PFSK-1 (cell line): ENCODE measurements at regions not wholly inside any gene's neighbourhood (a gene's known extent, or its start where the extent isn't known, plus 50 kb on each side); places are given as distances from the start of the nearest gene placed in this dataset.

ENCODE experiments used
- FOXP2 ChIP-seq: optimal IDR thresholded peaks from 2 replicates; pipeline ENCODE3; 2011; ENCODE audit warnings: borderline replicate concordance, control low read depth, inconsistent platforms; ENCODE audit not compliant: insufficient read depth; ENCODE audit errors: extremely low read length, extremely low read depth
- POLR2AphosphoS5 ChIP-seq: IDR thresholded peaks from 2 replicates; pipeline ENCODE4 v1.6.1; 2012; ENCODE audit warnings: low read depth, mild to moderate bottlenecking, control low read depth, low read length, moderate library complexity
- REST ChIP-seq, 2 experiments: IDR thresholded peaks; 2 replicates each; pipeline versions ENCODE4 v1.6.1 to v1.8.0; 2011 to 2012; ENCODE audit warnings: low read depth in 2 of 2, low read length in 2 of 2, control low read depth in 1 of 2, inconsistent platforms in 1 of 2, mild to moderate bottlenecking in 1 of 2, moderate library complexity in 1 of 2; ENCODE audit not compliant: insufficient read depth in 1 of 2
- SIN3A ChIP-seq: IDR thresholded peaks from 2 replicates; pipeline ENCODE4 v1.6.1; 2012; ENCODE audit warnings: mild to moderate bottlenecking, low read length, moderate library complexity, borderline replicate concordance; ENCODE audit not compliant: insufficient read depth
- TAF1 ChIP-seq: IDR thresholded peaks from 2 replicates; pipeline ENCODE4 v1.6.1; 2012; ENCODE audit warnings: low read length, control low read depth, borderline replicate concordance; ENCODE audit not compliant: insufficient read depth

GRCh38 chr4:28426251-28426650, 1565.6 kb downstream of the STIM2 start:
- TF ChIP-seq TAF1 (no peak), REST (IDR thresholded peaks at IDR 0.05; ENCODE audit: insufficient read depth in 1 of 2, low read depth in 2 of 2, low read length in 2 of 2) (no peak), FOXP2 (no peak), POLR2AphosphoS5 (no peak), SIN3A (no peak)

- TF ChIP-seq TAF1 (no peak), POLR2AphosphoS5 (no peak), FOXP2 (no peak), REST (IDR thresholded peaks at IDR 0.05; ENCODE audit: insufficient read depth in 1 of 2, low read depth in 2 of 2, low read length in 2 of 2) (no peak), SIN3A (no peak)
Measured at GRCh38 chr4:28427306-28428085, 1566.9 kb downstream of the STIM2 start.

- TF ChIP-seq SIN3A (no peak), POLR2AphosphoS5 (no peak), TAF1 (no peak), FOXP2 (no peak), REST (IDR thresholded peaks at IDR 0.05; ENCODE audit: insufficient read depth in 1 of 2, low read depth in 2 of 2, low read length in 2 of 2) (no peak)
Measured at GRCh38 chr4:28432348-28433025, 1571.8 kb downstream of the STIM2 start.

- TF ChIP-seq SIN3A (no peak), POLR2AphosphoS5 (no peak), FOXP2 (no peak), REST (IDR thresholded peaks at IDR 0.05; ENCODE audit: insufficient read depth in 1 of 2, low read depth in 2 of 2, low read length in 2 of 2) (no peak), TAF1 (no peak)
Measured at GRCh38 chr4:28435314-28435713, 1574.7 kb downstream of the STIM2 start.
